Left cardiac atrium (tissue), 4 donors: ENCODE measurements at regions not wholly inside any gene's neighbourhood (a gene's known extent, or its start where the extent isn't known, plus 50 kb on each side); places are given as distances from the start of the nearest gene placed in this dataset.

Experiments
- ATAC-seq, 2 donors: fragments of 200-7000 bp; cut with Tn5 transposase; one replicate each; pipeline ENCODE4 v1.9.1; 2020; ENCODE audit warnings: mild to moderate bottlenecking in 2 of 2, moderate library complexity in 2 of 2
- DNase-seq: peaks from one replicate; pipeline ENCODE4 v3.0.0-alpha.2; 2020
- intact Hi-C, 2 donors: fragments of 100-400 bp; cut with DNase I; formaldehyde crosslinking; loops; one replicate each; pipeline versions ENCODE4 v1.14.1 to v1.15.1; 2022 to 2023
- donor health status: DM: no; HTN: yes; CAD: no.
- donor health status: DM: no; HTN: yes; CAD: no; lungs with severe emphysema.
- donor health status: DM: yes; HTN: yes; CAD: no.
- donor health status: Dilated cardiomyopathy.

- ATAC-seq (no peak), DNase-seq (no peak)
- intact Hi-C loops, result no loop called here
Observed at GRCh38 chr20:51902933-51903332, 100.6 kb upstream of the SALL4 start.

DNA sequence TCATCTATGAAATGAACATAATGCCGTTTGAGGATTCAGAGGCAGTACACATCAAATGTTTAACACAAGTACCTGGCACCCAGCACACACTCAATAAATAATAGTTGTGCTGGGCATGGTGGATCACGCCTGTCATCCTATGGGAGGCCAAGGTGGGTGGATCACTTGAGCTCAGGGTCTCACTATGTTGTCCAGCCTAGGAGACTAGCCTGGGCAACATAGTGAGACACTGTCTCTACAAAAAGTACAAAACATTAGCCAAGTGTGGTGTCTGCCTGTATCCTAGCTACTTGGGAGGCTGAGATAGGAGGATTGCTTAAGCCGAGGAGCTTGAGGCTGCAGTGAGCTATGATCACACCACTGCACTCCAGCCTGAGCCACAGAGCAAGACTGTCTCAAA is 98.1 kb upstream of the SALL4 start:
- DNase-seq, result no peak
- intact Hi-C loops, result no loop called here
- no peak for ATAC-seq

GRCh38 chr20:51899674-51900073 is 97.4 kb upstream of the SALL4 start:
- no peak for ATAC-seq
- intact Hi-C loops, result no loop called here
- DNase-seq, result no peak

- ATAC-seq, result no peak
- intact Hi-C loops, result no loop called here
Observed at GRCh38 chr20:51898788-51899187, 96.5 kb upstream of the SALL4 start.

DNA sequence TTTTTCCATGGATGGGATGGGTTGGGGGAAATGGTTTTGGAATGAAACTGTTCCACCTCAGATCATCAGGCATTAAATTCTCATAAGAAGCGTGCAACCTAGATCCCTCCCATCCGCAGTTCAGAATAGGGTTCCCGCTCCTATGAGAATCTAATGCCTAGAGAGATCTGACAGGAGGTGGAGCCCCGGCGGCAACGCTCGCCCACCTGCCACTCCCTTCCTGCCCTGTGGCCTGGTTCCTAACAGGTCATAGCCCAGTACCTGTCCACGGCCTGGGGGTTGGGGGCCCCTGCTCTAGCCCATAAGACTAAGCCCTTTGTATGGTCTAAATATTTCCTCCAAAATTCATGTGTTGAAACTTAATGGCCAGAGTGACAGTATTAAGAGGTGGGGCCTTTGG is 92.3 kb upstream of the SALL4 start:
- DNase-seq (no peak), ATAC-seq (no peak)
- intact Hi-C loops, result no loop called here

More at GRCh38 chr20:51898788-51899187, 96.5 kb upstream of the SALL4 start:
- DNase-seq, result no peak

- DNase-seq, result no peak
- intact Hi-C loops, result no loop called here
- ATAC-seq, result no peak
Observed at GRCh38 chr20:51894201-51894600, 91.9 kb upstream of the SALL4 start.

DNA sequence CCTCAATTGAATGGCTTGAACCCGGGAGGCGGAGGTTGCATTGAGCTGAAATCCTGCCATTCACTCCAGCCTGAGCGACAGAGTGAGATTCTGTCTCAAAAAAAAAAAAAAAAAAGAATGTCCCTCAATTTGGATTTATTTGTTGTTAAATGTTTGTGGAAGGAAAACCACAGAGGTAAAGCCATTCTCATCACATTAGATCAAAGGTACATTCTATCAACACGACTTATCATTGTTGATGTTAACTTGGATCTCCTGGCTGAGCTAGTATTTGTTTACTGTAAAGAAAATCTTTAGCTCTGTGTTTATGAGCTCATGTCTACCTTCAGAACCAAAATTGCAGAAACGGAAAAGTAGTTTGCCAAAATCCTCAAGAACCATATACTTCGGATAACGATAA is 91.4 kb upstream of the SALL4 start:
- DNase-seq, result no peak
- ATAC-seq, result no peak
- intact Hi-C loops, result no loop called here

GRCh38 chr20:51890003-51890402 is 87.7 kb upstream of the SALL4 start:
- intact Hi-C loops, result no loop called here
- no peak for DNase-seq
- ATAC-seq, result no peak

- ATAC-seq (no peak), DNase-seq (no peak)
- intact Hi-C loops, result no loop called here
Observed at GRCh38 chr20:51889466-51889865, 87.1 kb upstream of the SALL4 start.

DNA sequence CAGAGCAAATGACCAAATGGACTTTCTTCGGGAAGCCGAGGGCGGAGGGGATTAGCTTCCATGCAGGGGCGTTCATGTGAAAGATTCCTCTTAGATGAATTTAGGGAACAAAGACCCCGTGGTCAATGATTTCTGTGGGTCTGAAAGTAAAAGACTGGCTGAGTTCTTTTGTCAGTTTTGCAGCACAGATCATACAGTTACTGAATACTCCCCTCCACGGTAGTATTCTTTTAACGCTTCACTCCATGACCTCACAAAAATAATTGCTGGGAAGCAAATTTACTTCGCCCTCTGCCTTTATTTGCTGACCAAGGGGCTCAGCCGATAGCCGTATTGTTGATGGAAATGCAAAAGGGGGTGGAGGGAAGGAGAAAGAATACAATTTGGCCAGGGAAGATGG is 86.0 kb upstream of the SALL4 start:
- DNase-seq (no peak), ATAC-seq (no peak)
- intact Hi-C loops, result no loop called here

DNA sequence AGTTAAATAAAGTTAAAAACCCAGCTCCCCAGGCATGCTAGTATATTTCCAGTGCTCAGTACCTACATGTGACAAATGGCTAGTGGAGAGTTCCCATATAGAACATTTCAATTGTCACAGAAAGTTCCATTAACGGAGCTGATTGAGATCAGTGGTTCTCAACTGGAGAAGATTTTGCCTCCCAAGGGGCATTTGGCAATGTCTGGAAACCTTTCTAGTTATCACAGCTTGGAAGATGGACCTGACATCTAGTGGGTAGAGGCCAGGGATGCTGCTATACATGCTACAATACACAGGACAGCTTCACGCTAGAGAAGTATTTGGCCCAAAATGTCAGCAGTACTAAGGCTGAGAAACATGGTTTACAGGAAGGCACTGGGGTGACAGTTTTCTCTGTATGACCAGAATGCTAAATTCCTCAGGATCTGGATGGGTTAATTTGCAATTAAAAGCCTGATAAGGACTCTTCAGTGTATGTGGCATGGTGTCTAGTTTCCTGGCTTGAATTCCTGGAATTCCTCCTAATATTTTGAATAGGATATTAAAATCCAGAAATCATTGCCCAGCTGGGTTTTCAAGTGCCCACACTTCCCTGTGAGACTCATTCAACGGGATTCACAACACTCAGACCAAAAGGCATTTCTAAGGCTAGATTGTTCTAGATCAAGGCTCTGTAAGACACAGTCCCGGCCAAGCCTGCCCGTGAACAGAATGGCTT is 84.7 kb upstream of the SALL4 start:
- no peak for ATAC-seq
- no peak for DNase-seq
- intact Hi-C loops, result no loop called here

DNA sequence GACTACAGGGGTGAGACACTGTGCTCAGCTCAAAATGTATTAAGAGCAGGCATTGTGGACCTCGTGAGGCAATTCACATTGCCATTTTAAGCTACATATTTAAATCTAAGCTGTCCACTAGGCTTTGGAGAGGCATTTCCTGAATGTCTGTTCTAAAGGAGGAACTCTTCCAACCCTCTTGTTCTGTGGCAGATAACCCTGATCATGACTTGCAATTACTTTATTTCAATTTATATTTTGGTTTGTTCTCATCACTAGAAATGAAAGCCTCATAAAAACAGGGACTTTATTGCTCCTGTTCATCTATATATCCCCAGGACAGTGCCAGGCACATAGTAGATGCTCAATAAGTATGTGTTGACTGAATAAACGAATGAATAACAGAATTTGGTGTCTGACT is 84.0 kb upstream of the SALL4 start:
- DNase-seq (no peak), ATAC-seq (no peak)
- intact Hi-C loops, result no loop called here

DNA sequence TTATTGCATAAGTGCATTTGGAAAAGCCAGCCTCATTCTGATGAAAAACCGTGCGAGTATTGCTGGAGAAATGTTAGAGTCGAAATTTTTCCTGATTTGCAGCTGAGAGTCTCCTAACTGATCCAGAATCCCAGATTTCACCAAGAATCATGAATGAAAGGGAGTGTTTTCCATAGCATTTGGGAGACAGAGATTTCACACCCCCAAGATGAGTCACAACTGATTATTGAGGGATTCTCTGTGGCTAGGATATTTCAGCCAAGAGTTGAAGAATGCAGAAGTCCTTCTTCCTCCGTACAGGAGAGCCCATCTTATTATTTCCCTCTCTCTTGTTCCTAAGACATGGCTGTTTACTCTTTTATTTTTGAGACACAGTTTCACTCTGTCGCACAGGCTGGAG is 82.2 kb upstream of the SALL4 start:
- no peak for ATAC-seq
- intact Hi-C loops, result no loop called here
- no peak for DNase-seq

- intact Hi-C loops, result no loop called here
- DNase-seq (no peak), ATAC-seq (no peak)
Observed at GRCh38 chr20:51880188-51880587, 77.9 kb upstream of the SALL4 start.

GRCh38 chr20:51876313-51876940 is 74.1 kb upstream of the SALL4 start:
- DNase-seq, result no peak
- ATAC-seq, result no peak
- intact Hi-C loops, result no loop called here

DNA sequence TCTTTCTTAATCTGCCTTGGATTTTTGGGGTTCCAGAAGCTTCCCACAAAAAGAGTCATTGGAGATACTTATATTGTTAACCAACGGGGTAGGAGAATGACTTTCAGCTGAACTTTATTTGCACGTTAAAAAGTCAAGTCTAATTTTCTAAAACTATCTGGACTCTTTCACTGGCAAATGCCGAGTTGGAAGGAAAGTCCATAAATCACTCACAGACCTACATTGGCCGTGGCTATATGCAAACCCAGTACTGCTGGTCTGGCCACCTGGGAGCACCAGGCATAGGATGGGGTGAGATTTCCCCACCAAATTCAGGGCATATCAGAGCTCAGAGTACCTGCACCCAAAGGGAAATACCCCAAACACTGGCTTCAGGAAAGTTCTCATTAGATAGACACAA is 71.3 kb upstream of the SALL4 start:
- DNase-seq (no peak), ATAC-seq (no peak)
- intact Hi-C loops, result no loop called here

DNA sequence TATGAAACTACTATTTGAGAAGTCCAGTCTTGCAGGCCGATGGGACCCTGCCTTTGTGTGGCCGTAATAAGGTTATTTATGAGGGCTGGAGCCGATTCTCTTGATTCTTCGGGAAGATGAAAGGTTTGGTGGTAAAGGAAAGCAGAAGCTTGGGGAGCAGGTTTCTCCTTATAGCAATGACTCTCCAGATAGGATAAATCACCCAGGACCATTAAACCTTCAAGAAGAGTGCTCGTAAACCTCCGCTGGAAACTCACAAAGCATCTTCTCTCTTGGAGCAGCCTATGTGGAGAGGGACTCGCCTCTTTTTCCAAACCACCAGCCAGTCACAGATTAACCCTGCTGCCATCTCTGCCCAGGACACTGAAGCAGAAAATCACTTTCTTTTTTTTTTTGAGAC is 69.6 kb upstream of the SALL4 start:
- DNase-seq, result no peak
- ATAC-seq, result no peak
- intact Hi-C loops, result no loop called here

GRCh38 chr20:51869002-51869401 is 66.7 kb upstream of the SALL4 start:
- intact Hi-C loops, result no loop called here
- ATAC-seq, result no peak

GRCh38 chr20:51867251-51867650 is 64.9 kb upstream of the SALL4 start:
- intact Hi-C loops, result no loop called here
- no peak for DNase-seq

More at GRCh38 chr20:51869002-51869401, 66.7 kb upstream of the SALL4 start:
- DNase-seq, result no peak

DNA sequence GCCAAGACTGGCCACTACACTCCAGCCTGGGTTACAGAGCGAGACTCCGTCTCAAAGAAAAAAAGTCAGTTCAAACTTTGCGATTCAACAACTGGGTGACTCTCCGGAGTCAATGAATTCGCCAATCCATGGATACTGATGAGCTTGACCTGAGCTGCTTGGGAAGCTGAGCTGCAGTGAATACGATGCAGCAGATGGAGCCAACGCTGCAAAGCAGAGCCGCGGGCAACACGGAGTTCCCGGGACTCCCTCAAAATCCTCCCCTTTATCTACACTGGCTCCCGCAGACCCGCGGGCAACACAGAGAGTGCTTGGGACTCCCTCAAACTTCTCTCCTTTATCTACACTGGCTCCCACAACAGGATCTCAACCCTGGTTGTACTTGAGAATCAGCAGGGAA is 62.6 kb upstream of the SALL4 start:
- ATAC-seq (no peak), DNase-seq (no peak)
- intact Hi-C loops, result no loop called here

More at GRCh38 chr20:51867251-51867650, 64.9 kb upstream of the SALL4 start:
- ATAC-seq, result no peak

- intact Hi-C loops, result no loop called here
- DNase-seq (no peak), ATAC-seq (no peak)
Observed at GRCh38 chr20:51862796-51863195, 60.5 kb upstream of the SALL4 start.
